Skeletal muscle tissue (tissue), 3 donors: ENCODE measurements at regions not wholly inside any gene's neighbourhood (a gene's known extent, or its start where the extent isn't known, plus 50 kb on each side); places are given as distances from the start of the nearest gene placed in this dataset.

Source experiments
- H3K27ac ChIP-seq: one replicate; pipeline ENCODE4 v1.7.0; 2013; ENCODE audit warnings: mild to moderate bottlenecking, low read depth, low read length, inconsistent platforms
- H3K27me3 ChIP-seq, 3 donors: one replicate each; pipeline ENCODE4 v1.7.0; 2013; ENCODE audit warnings: low read length in 3 of 3; ENCODE audit not compliant: control insufficient read depth in 3 of 3, insufficient read depth in 3 of 3
- H3K36me3 ChIP-seq, 3 donors: one replicate each; pipeline ENCODE4 v1.7.0; 2013; ENCODE audit warnings: low read length in 3 of 3; ENCODE audit not compliant: control insufficient read depth in 3 of 3, insufficient read depth in 3 of 3
- H3K4me1 ChIP-seq, 3 donors: one replicate each; pipeline ENCODE4 v1.7.0; 2013; ENCODE audit warnings: low read length in 3 of 3, mild to moderate bottlenecking in 3 of 3; ENCODE audit not compliant: control insufficient read depth in 3 of 3, insufficient read depth in 3 of 3
- H3K4me3 ChIP-seq, 3 donors: one replicate each; pipeline ENCODE4 v1.7.0; 2013; ENCODE audit warnings: low read length in 3 of 3
- H3K9ac ChIP-seq, 3 donors: one replicate each; pipeline ENCODE4 v1.7.0; 2013; ENCODE audit warnings: low read length in 3 of 3, mild to moderate bottlenecking in 3 of 3, moderate library complexity in 2 of 3, low read depth in 1 of 3
- H3K9me3 ChIP-seq, 3 donors: one replicate each; pipeline ENCODE4 v1.7.0; 2013; ENCODE audit warnings: low read length in 3 of 3; ENCODE audit not compliant: control insufficient read depth in 3 of 3
- donor health status: Osteomylitis.

GRCh38 chr13:26495750-26496149 lies 61.7 kb upstream of the WASF3 start:
- Histone ChIP-seq H3K27ac (no peak overlapping the region), H3K27me3 (no peaks in the 10 kb centered on the region), H3K9me3 (no peaks in the 10 kb centered on the region), H3K36me3 (no peaks in the 10 kb centered on the region), H3K4me1 (no peaks in the 10 kb centered on the region), H3K4me3 (no peak overlapping the region), H3K9ac (no peak overlapping the region)

DNA sequence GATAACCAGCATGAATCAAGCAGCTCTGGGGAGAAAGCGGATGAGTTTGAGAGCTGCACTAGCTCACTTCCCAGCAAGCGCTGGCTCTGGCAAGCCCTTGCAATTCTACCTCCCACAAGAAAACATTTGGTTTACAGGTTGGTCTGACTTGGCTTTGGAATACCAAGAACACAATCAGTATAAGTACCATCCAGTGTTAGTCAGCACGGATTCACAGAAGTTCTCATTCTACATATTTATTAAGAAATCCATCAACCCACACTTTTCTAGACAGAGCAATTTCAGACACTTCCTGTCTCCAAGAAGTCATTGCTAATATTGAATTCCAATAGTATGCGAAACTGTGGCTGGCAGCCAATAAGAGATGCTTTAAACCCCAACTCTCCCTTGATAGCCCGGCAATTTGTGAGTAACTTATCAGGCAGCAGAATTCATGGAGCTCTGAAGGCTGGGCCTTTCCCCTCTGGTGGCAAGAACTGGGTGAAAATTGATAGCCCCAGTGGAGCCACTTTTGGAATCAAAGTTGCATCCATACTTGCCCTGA lies 59.4 kb upstream of the WASF3 start:
- peak overlapping the region; percentile 25 for H3K27ac ChIP-seq

DNA sequence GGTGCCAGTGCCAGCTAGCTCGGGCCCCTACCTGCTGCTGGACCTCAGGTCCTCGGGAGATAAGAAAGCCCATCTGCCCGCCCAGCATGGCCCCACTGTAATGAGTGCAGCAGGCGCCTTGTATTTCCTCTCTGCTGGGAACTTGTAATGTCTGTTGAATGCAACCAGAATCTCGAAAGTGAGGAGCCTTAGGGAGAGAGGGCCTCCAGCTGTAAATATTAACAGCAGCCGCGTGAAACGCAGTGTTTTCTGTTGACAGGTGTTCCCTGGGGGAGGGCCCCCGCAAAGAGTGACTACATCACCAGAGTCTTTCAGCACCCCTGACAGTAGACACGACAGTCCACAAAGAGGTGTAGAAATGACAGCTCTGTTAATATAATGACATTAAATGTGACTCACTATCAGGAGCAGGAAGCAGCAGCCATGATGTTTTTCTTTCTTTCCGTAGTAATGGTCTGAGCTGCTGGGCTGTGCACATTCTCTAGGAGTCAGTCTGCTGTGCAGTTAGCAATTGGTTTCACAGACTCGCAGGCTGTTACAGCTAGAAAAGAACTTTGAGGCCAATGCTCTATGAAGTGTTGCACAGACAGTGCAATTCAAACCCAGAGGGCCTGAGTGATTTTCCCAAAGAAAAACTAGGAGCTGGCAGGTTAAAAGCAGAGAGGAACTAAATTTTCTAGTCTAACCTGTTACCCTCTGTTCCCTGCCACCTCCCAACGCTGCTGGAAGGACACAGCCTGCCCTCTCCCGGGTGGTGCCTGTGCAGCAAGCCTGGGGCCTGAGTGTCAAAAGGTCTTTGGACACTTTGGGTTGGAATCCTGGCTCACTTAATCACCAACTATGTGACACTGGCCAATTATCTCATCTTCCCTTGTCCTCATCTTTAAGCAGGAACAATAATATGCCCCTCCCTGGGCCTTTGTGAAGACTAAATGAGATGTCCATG lies 58.6 kb upstream of the WASF3 start:
- Histone ChIP-seq H3K9me3 (no peaks in the 10 kb centered on the region), H3K4me1 (no peaks in the 10 kb centered on the region), H3K4me3 (no peak overlapping the region), H3K27me3 (peaks cover 0 to 5% (median 4%) of the 10 kb centered on the region in 3 donors), H3K36me3 (no peaks in the 10 kb centered on the region), H3K9ac (no peak overlapping the region), H3K27ac (no peak overlapping the region)

More for the DNA sequence above, 59.4 kb upstream of the WASF3 start:
- H3K9ac ChIP-seq, result no peak overlapping the region
- H3K36me3 ChIP-seq, result no peaks in the 10 kb centered on the region
- peaks cover 0 to 4% (median 3%) of the 10 kb centered on the region in 3 donors for H3K27me3 ChIP-seq
- H3K4me1 ChIP-seq, result no peaks in the 10 kb centered on the region
- H3K9me3 ChIP-seq, result no peaks in the 10 kb centered on the region
- H3K4me3 ChIP-seq, result no peak overlapping the region

DNA sequence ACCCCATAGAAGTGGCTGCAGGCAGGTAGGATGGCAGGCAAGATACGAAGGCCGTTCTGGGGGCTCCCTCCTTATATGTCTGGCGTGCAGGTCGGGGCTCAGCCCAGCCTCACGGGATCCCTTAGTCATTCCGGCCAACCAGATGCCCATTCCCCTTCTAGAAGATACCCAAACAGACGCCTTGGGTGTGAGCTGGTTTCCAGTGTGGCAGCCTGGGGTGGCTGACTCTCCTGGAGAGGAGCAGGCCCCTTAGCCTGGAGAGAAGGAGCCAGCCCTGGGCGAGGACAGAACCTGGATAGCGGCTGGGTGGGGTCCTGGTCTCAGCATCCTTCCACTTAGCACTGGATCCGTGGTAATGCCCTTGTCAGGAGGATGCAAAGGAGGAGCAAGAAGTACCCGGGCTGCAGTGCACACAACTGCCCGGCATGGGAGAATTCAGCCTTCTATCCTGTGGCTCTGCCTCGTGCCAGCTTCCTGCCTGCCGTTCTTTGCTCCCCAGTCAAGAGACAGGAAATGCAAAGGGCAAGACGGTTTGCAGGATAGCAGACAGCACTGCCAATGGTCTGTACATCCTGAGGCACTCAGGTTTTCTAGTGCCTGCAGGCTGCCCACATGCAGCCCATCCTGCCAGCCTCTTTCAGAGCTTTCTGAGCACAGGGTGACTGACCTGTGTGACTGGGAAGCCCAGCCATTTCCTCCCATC lies 56.7 kb upstream of the WASF3 start:
- H3K9ac ChIP-seq, result no peak overlapping the region
- peaks cover under 1 to 5% (median 4%) of the 10 kb centered on the region in 3 donors for H3K27me3 ChIP-seq
- no peak overlapping the region for H3K4me3 ChIP-seq
- no peaks in the 10 kb centered on the region for H3K36me3 ChIP-seq
- H3K9me3 ChIP-seq, result no peaks in the 10 kb centered on the region
- no peaks in the 10 kb centered on the region for H3K4me1 ChIP-seq
- no peak overlapping the region for H3K27ac ChIP-seq

- Histone ChIP-seq H3K4me3 (no peak overlapping the region), H3K4me1 (no peaks in the 10 kb centered on the region), H3K27me3 (peaks cover 4 to 5% (median 4%) of the 10 kb centered on the region in 3 donors), H3K9me3 (no peaks in the 10 kb centered on the region), H3K27ac (no peak overlapping the region), H3K9ac (no peak overlapping the region), H3K36me3 (no peaks in the 10 kb centered on the region)
These were observed 55.8 kb upstream of the WASF3 start for GRCh38 chr13:26501641-26502040.

DNA sequence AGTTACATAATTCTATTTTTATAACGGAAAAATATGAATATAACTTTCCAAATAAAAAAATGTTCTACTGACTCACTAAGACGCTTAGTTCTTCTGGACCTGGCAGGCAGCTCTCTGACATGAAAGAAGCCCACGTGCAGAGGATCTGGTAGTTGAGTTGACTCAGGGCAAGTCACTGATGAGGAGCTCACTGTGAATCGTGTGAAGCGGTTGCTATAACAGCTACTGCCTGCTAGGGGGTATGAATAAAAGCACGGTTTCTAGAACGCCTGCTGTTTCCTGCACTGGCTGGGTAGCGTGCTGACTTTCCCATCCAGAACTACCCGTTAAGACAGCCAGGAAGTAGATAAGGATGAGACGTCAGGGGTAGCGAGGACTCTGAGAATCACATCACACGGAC lies 54.7 kb upstream of the WASF3 start:
- H3K36me3 ChIP-seq, result no peaks in the 10 kb centered on the region
- H3K9ac ChIP-seq, result no peak overlapping the region
- no peak overlapping the region for H3K27ac ChIP-seq
- no peak overlapping the region for H3K4me3 ChIP-seq
- no peaks in the 10 kb centered on the region for H3K4me1 ChIP-seq
- peaks cover 4 to 5% (median 4%) of the 10 kb centered on the region in 3 donors for H3K27me3 ChIP-seq
- H3K9me3 ChIP-seq, result no peaks in the 10 kb centered on the region

- H3K36me3 ChIP-seq, result no peaks in the 10 kb centered on the region
- H3K9ac ChIP-seq, result no peak overlapping the region
- H3K4me1 ChIP-seq, result no peaks in the 10 kb centered on the region
- H3K27ac ChIP-seq, result no peak overlapping the region
- H3K27me3 ChIP-seq, result peaks cover 4 to 5% (median 4%) of the 10 kb centered on the region in 3 donors
- H3K4me3 ChIP-seq, result no peak overlapping the region
- H3K9me3 ChIP-seq, result no peaks in the 10 kb centered on the region
These were observed 53.5 kb upstream of the WASF3 start for GRCh38 chr13:26503826-26504594.
